Neuronal stem cell (in vitro differentiated cells): ENCODE measurements at regions not wholly inside any gene's neighbourhood (a gene's known extent, or its start where the extent isn't known, plus 50 kb on each side); places are given as distances from the start of the nearest gene placed in this dataset.
A peak's percentile ranks its signal among the peaks of the same experiment; 100 is the strongest.

ENCODE experiments used
- DNase-seq: peaks from one replicate; pipeline ENCODE4 v3.0.0-alpha.2; 2013; ENCODE audit warnings: low spot score
- H2AFZ ChIP-seq: one replicate; pipeline ENCODE4 v1.6.1; 2013; ENCODE audit warnings: mild to moderate bottlenecking, low read length, inconsistent platforms
- H2AK5ac ChIP-seq: 2 replicates; pipeline ENCODE4 v1.6.1; 2013; ENCODE audit warnings: low read depth, mild to moderate bottlenecking, inconsistent platforms, low read length, moderate library complexity, mixed read lengths
- H2BK120ac ChIP-seq: 2 replicates; pipeline ENCODE4 v1.6.1; 2013; ENCODE audit warnings: low read depth, mild to moderate bottlenecking, inconsistent platforms, low read length, moderate library complexity, mixed read lengths
- H2BK12ac ChIP-seq: one replicate; pipeline ENCODE4 v1.6.1; 2013; ENCODE audit warnings: low read length, inconsistent platforms
- H2BK15ac ChIP-seq: 2 replicates; pipeline ENCODE4 v1.6.1; 2013; ENCODE audit warnings: mild to moderate bottlenecking, low read length, inconsistent platforms, mixed read lengths
- H2BK5ac ChIP-seq: one replicate; pipeline ENCODE4 v1.6.1; 2013; ENCODE audit warnings: inconsistent platforms, mild to moderate bottlenecking, low read length, moderate library complexity
- H3K14ac ChIP-seq: one replicate; pipeline ENCODE4 v1.6.1; 2013; ENCODE audit warnings: low read length, inconsistent platforms
- H3K18ac ChIP-seq: 2 replicates; pipeline ENCODE4 v1.6.1; 2013; ENCODE audit warnings: low read length, inconsistent platforms
- H3K23ac ChIP-seq: 2 replicates; pipeline ENCODE4 v1.6.1; 2013; ENCODE audit warnings: low read depth, mild to moderate bottlenecking, mixed read lengths, low read length, inconsistent platforms; ENCODE audit not compliant: poor library complexity
- H3K27ac ChIP-seq: replicated peaks from 3 replicates; pipeline ENCODE4 v1.5.1; 2013; ENCODE audit warnings: low read length, inconsistent platforms
- H3K27me3 ChIP-seq, 3 experiments: 2 replicates each; pipeline ENCODE4 v1.6.1; 2013; ENCODE audit warnings: low read length in 3 of 3, mild to moderate bottlenecking in 2 of 3, inconsistent platforms in 1 of 3, low read depth in 1 of 3, mixed read lengths in 1 of 3, moderate library complexity in 1 of 3; ENCODE audit not compliant: control insufficient read depth in 3 of 3, insufficient read depth in 3 of 3
- H3K36me3 ChIP-seq, 2 donors: replicated peaks in 1 of 2; 2 replicates each; pipeline ENCODE4 v1.6.1; 2013; ENCODE audit warnings: low read length in 2 of 2; ENCODE audit not compliant: control insufficient read depth in 2 of 2, insufficient read depth in 2 of 2
- H3K4ac ChIP-seq: 2 replicates; pipeline ENCODE4 v1.6.1; 2013; ENCODE audit warnings: inconsistent platforms, mild to moderate bottlenecking, low read length, moderate library complexity
- H3K4me1 ChIP-seq, 2 donors: 1 replicate in 1 of 2; 2 replicates in 1 of 2; pipeline ENCODE4 v1.6.1; 2013; ENCODE audit warnings: low read length in 2 of 2, low read depth in 1 of 2; ENCODE audit not compliant: control insufficient read depth in 2 of 2, insufficient read depth in 1 of 2
- H3K4me2 ChIP-seq: one replicate; pipeline ENCODE4 v1.6.1; 2013; ENCODE audit warnings: mild to moderate bottlenecking, low read length, inconsistent platforms; ENCODE audit not compliant: insufficient read depth, poor library complexity, severe bottlenecking
- H3K4me3 ChIP-seq, 2 donors: 2 replicates each; pipeline ENCODE4 v1.5.1; 2013; ENCODE audit warnings: low read length in 2 of 2, mild to moderate bottlenecking in 2 of 2, inconsistent platforms in 1 of 2, moderate library complexity in 1 of 2
- H3K79me1 ChIP-seq: one replicate; pipeline ENCODE4 v1.6.1; 2013; ENCODE audit warnings: low read depth, mild to moderate bottlenecking, inconsistent platforms, low read length, moderate library complexity
- H3K9ac ChIP-seq: one replicate; pipeline ENCODE4 v1.6.1; 2013; ENCODE audit warnings: mild to moderate bottlenecking, low read depth, low read length, inconsistent platforms; ENCODE audit not compliant: poor library complexity
- H3K9me3 ChIP-seq, 2 donors: replicated peaks in 1 of 2; 2 replicates each; pipeline versions ENCODE3 to v1.6.1; 2013; ENCODE audit warnings: low read length in 2 of 2, mild to moderate bottlenecking in 2 of 2, inconsistent platforms in 1 of 2, low read depth in 1 of 2, mixed read lengths in 1 of 2, moderate library complexity in 1 of 2; ENCODE audit not compliant: control insufficient read depth in 2 of 2, insufficient read depth in 1 of 2
- H4K8ac ChIP-seq: one replicate; pipeline ENCODE4 v1.6.1; 2013; ENCODE audit warnings: low read depth, mild to moderate bottlenecking, inconsistent platforms, low read length, moderate library complexity
- H4K91ac ChIP-seq: one replicate; pipeline ENCODE4 v1.6.1; 2013; ENCODE audit warnings: low read length, low read depth, mild to moderate bottlenecking, inconsistent platforms; ENCODE audit not compliant: poor library complexity
- WGBS, 2 donors: extraction: QIAGEN DNeasy Blood & Tissue Kit; methylation state at CpG; one replicate each; pipeline ENCODE4 v1.1.7; 2013; ENCODE audit warnings: missing lambda C conversion rate in 2 of 2, mixed read lengths in 1 of 2; ENCODE audit not compliant: insufficient read length in 2 of 2, insufficient replicate concordance in 1 of 2; ENCODE audit errors: extremely low coverage in 2 of 2; 5-methylcytosine and 5-hydroxymethylcytosine counted together

GRCh38 chr4:62771983-62772557 is 1571.9 kb downstream of the ADGRL3 start:
- H2AK5ac ChIP-seq = no peak overlapping the region
- no peak overlapping the region for H4K8ac ChIP-seq
- no peak overlapping the region for H4K91ac ChIP-seq
- H3K23ac ChIP-seq = no peak overlapping the region
- H3K18ac ChIP-seq = no peak overlapping the region
- H3K9ac ChIP-seq = no peak overlapping the region
- no peaks in the 10 kb centered on the region for H3K36me3 ChIP-seq
- H2BK5ac ChIP-seq = no peak overlapping the region
- peak overlapping the region; percentile 79 for H2AFZ ChIP-seq
- no peaks in the 10 kb centered on the region for H3K27me3 ChIP-seq
- H3K4me3 ChIP-seq = no peak overlapping the region
- H2BK120ac ChIP-seq = no peak overlapping the region
- H3K79me1 ChIP-seq = no peaks in the 10 kb centered on the region
- no peak overlapping the region for H2BK12ac ChIP-seq
- WGBS, 2 donors = no CpG with 5 or more reads among the region's 9 CpGs
- H3K4me1 ChIP-seq = peaks cover 0 to 3% of the 10 kb centered on the region in 2 donors
- no peaks in the 10 kb centered on the region for H3K9me3 ChIP-seq
- H3K14ac ChIP-seq = no peak overlapping the region
- H3K27ac ChIP-seq = no peak overlapping the region
- DNase-seq = peak; percentile 5
- H2BK15ac ChIP-seq = no peak overlapping the region
- H3K4ac ChIP-seq = no peak overlapping the region
- no peak overlapping the region for H3K4me2 ChIP-seq

GRCh38 chr4:62740296-62740695 is 1540.2 kb downstream of the ADGRL3 start:
- Histone ChIP-seq H3K4me3 (no peak overlapping the region), H3K14ac (no peak overlapping the region), H3K9me3 (no peaks in the 10 kb centered on the region), H2BK12ac (no peak overlapping the region), H3K36me3 (no peaks in the 10 kb centered on the region), H4K91ac (no peak overlapping the region), H3K27me3 (no peaks in the 10 kb centered on the region), H2BK120ac (no peak overlapping the region), H3K18ac (no peak overlapping the region), H3K27ac (no peak overlapping the region), H2AK5ac (no peak overlapping the region), H4K8ac (no peak overlapping the region), H2BK15ac (no peak overlapping the region), H3K9ac (no peak overlapping the region), H2BK5ac (no peak overlapping the region), H3K79me1 (no peaks in the 10 kb centered on the region), H2AFZ (no peak overlapping the region), H3K4me2 (no peak overlapping the region), H3K4me1 (no peaks in the 10 kb centered on the region), H3K23ac (no peak overlapping the region), H3K4ac (no peak overlapping the region)
- no CpG with 5 or more reads among the region's 6 CpGs for WGBS, 2 donors
- DNase-seq = no peak

- Histone ChIP-seq H3K27ac (no peak overlapping the region), H3K4ac (no peak overlapping the region), H2BK12ac (no peak overlapping the region), H3K4me1 (no peaks in the 10 kb centered on the region), H3K23ac (no peak overlapping the region), H2AK5ac (no peak overlapping the region), H3K79me1 (no peaks in the 10 kb centered on the region), H2BK120ac (no peak overlapping the region), H3K4me2 (no peak overlapping the region), H3K27me3 (no peaks in the 10 kb centered on the region), H3K36me3 (no peaks in the 10 kb centered on the region), H2BK5ac (no peak overlapping the region), H2AFZ (no peak overlapping the region), H3K14ac (no peak overlapping the region), H3K9ac (no peak overlapping the region), H3K9me3 (peaks cover 0 to 1% of the 10 kb centered on the region in 2 donors), H4K8ac (no peak overlapping the region), H4K91ac (no peak overlapping the region), H2BK15ac (no peak overlapping the region), H3K4me3 (no peak overlapping the region), H3K18ac (no peak overlapping the region)
- no CpG with 5 or more reads among the region's 2 CpGs for WGBS, 2 donors
- DNase-seq = no peak
Measured at GRCh38 chr4:62717154-62717553, 1517.0 kb downstream of the ADGRL3 start.

- H3K18ac ChIP-seq = no peak overlapping the region
- H3K23ac ChIP-seq = no peak overlapping the region
- H3K27ac ChIP-seq = no peak overlapping the region
- H2BK12ac ChIP-seq = no peak overlapping the region
- H3K36me3 ChIP-seq = no peaks in the 10 kb centered on the region
- no peak overlapping the region for H2BK15ac ChIP-seq
- H3K4ac ChIP-seq = no peak overlapping the region
- no peak overlapping the region for H3K14ac ChIP-seq
- H2BK5ac ChIP-seq = no peak overlapping the region
- H3K9ac ChIP-seq = no peak overlapping the region
- no peak overlapping the region for H2BK120ac ChIP-seq
- no peaks in the 10 kb centered on the region for H3K79me1 ChIP-seq
- H4K91ac ChIP-seq = no peak overlapping the region
- no peak overlapping the region for H4K8ac ChIP-seq
- no peak overlapping the region for H3K4me2 ChIP-seq
- no CpG with 5 or more reads among the region's 1 CpG for WGBS, 2 donors
- H3K4me1 ChIP-seq = no peaks in the 10 kb centered on the region
- no peak overlapping the region for H3K4me3 ChIP-seq
- no peaks in the 10 kb centered on the region for H3K9me3 ChIP-seq
- no peak overlapping the region for H2AK5ac ChIP-seq
- DNase-seq = no peak
- H3K27me3 ChIP-seq = no peaks in the 10 kb centered on the region
- peak overlapping the region; percentile 2 for H2AFZ ChIP-seq
Measured at GRCh38 chr4:62711575-62711974, 1511.4 kb downstream of the ADGRL3 start.
